ENCODE measurements at regions not wholly inside any gene's neighbourhood (a gene's known extent, or its start where the extent isn't known, plus 50 kb on each side); places are given as distances from the start of the nearest gene placed in this dataset.
A peak's percentile ranks its signal among the peaks of the same experiment; 100 is the strongest.
"Not testable (repeated sequence)": the region's sequence is repeated elsewhere in the genome, so short reads cannot be mapped to it uniquely, and the experiment has no call there.

DNA sequence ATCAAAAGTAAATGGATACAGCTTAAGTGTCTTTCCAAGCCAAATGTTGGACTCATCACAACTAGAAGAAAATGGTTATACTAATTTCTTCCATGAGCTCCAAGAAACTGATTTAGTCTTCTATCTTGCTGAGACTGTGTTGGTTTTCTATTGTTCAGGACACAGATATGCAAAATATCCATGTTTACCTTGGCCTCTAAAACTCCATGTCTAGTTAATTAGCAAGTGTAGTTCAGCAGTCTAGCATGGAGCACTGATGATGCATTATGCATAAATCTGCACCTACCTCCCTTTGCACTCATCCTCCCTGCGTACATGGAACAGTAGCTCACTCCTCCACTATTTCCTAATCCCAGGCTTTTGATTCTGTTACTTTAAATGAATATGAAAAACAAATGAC is 731.4 kb upstream of the CHAC2 start:
- no peak overlapping the region for H3K4me3 ChIP-seq (ENCODE audit: control insufficient read depth, low read depth, low read length)
- DNase-seq (ENCODE audit: low read depth), result peak; percentile 53
- TF ChIP-seq, protein P1, sequence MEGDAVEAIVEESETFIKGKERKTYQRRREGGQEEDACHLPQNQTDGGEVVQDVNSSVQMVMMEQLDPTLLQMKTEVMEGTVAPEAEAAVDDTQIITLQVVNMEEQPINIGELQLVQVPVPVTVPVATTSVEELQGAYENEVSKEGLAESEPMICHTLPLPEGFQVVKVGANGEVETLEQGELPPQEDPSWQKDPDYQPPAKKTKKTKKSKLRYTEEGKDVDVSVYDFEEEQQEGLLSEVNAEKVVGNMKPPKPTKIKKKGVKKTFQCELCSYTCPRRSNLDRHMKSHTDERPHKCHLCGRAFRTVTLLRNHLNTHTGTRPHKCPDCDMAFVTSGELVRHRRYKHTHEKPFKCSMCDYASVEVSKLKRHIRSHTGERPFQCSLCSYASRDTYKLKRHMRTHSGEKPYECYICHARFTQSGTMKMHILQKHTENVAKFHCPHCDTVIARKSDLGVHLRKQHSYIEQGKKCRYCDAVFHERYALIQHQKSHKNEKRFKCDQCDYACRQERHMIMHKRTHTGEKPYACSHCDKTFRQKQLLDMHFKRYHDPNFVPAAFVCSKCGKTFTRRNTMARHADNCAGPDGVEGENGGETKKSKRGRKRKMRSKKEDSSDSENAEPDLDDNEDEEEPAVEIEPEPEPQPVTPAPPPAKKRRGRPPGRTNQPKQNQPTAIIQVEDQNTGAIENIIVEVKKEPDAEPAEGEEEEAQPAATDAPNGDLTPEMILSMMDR (conservative IDR thresholded peaks at IDR 0.05; ENCODE audit: control insufficient read depth, insufficient read depth, low read depth, low read length), result no peak

DNA sequence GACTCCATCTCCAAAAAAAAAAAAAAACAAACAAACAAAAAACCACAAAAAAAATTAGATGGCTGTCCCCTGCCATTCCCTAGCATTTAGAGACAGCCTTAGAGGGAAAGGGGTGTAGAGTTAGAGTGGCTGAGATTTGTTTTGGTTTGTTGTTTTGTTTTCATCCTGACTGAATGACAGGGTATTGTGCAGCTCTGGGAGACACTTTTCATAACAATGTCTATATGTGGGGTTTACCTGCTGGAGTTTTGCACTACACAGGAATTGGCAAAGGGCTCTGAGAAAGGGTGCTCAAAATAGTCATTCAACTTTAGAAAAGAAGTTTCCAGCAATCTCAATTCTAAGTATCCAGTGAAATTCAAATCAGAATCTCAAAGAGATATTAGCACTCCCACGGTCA is 732.5 kb upstream of the CHAC2 start:
- no peak overlapping the region for H3K4me3 ChIP-seq (ENCODE audit: control insufficient read depth, low read depth, low read length)
- DNase-seq (ENCODE audit: low read depth), result no peak
- TF ChIP-seq, protein P1 (conservative IDR thresholded peaks at IDR 0.05; ENCODE audit: control insufficient read depth, insufficient read depth, low read depth, low read length), result no peak

DNA sequence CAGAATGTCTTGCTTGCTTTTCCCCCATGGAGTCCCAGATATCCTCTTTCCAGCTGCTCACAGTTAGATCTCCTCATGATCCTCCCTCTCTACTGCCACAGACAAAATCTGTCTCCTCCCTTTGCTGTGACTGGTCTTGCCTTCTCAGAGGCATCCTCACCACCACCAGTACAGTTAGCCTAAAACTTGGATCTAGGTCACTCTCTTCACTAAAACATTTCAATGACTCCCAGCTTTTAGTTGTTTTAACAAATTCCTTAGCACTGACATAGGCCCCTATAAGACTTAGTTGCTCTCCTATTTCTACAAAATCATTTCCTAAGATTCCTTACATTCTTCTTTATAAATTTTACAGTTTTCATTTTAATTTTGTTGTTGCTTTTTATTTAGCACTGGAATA is 734.2 kb upstream of the CHAC2 start:
- peak; percentile 21 for DNase-seq (ENCODE audit: low read depth)
- TF ChIP-seq, protein P1 (conservative IDR thresholded peaks at IDR 0.05; ENCODE audit: control insufficient read depth, insufficient read depth, low read depth, low read length), result no peak
- H3K4me3 ChIP-seq (ENCODE audit: control insufficient read depth, low read depth, low read length), result no peak overlapping the region

DNA sequence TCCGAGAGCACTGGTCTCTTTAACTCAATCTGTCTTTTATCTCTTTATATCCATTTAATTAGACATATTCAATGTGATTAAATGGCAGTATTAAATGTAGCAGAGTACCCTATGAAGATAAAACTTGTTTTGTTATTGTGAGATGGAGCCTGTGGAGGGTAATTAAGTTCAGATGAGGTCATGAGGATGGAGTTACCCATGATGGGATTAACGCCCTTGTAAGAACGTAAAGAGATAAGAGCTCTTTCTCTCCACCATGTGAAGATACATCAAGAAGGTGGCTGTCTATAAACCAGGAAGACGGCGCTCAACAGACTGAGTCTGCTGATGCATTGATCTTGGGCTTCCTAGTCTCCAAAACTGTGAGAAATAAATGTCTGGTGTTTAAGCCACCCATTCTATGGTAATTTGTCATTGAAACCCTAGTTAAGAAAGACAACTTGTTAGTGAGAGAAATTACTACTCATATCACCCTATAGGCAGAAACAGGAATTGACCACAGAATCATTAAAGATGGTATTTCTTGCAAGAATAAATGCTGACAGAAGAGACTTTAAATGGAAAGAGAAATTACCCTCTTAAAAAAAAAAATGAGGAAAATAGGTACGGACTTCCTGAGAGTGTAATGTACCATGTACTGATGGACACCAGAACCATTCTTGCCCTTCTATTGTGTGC is 738.7 kb upstream of the CHAC2 start:
- no peak for DNase-seq (ENCODE audit: low read depth)
- TF ChIP-seq, protein P1 (conservative IDR thresholded peaks at IDR 0.05; ENCODE audit: control insufficient read depth, insufficient read depth, low read depth, low read length), result no peak
- H3K4me3 ChIP-seq (ENCODE audit: control insufficient read depth, low read depth, low read length), result no peak overlapping the region

DNA sequence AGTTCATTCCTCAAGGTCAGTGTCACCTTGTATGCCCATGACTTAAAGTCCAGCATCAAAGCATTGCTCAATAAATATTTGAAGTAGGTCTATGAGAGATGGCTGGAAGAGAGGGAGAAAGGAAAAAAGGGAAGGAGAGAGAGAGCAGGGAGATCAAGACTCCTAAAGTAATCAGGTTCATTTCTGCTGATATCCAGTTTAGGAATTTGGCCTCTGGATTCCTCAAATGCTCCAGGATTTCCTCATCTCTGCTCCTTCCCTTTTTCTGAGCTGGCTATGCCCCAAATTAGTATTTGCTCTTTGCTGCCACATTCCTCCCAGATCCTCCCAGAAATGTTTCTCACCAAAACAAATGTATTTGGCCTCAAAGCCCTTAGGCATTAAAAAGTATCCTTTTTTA is 739.4 kb upstream of the CHAC2 start:
- TF ChIP-seq, protein P1 (conservative IDR thresholded peaks at IDR 0.05; ENCODE audit: control insufficient read depth, insufficient read depth, low read depth, low read length), result no peak
- no peak overlapping the region for H3K4me3 ChIP-seq (ENCODE audit: control insufficient read depth, low read depth, low read length)
- peak; percentile 10 for DNase-seq (ENCODE audit: low read depth)

DNA sequence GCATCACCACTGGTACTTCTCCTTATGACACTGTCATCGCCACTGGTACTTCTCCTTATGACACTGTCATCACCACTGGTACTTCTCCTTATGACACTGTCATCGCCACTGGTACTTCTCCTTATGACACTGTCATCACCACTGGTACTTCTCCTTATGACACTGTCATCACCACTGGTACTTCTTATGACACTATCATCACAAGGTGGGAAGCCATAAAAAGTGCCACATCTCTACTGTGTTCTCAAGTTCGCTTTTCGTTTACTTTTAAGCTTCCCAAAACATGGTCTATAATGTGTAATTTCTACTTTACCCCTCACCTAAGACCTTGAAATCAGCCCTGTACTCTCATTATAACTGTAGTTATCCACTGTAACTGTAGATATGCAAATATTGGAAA is 745.4 kb upstream of the CHAC2 start:
- not testable (repeated sequence) for H3K4me3 ChIP-seq (ENCODE audit: control insufficient read depth, low read depth, low read length); DNase-seq (ENCODE audit: low read depth)

DNA sequence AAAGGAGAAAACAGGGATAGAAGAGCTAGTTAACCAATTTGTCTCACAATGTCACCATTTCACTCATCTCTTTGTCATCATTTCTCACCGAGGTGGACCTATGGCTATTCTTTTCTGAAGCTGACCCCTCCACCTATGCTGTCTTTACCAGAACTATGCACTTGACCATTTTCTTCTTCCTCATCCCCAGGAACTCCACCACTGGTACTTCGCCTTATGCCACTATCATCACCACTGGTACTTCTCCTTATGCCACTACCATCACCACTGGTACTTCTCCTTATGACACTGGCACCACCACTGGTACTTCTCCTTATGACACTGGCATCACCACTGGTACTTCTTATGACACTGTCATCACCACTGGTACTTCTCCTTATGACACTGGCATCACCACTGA is 745.8 kb upstream of the CHAC2 start:
- H3K4me3 ChIP-seq (ENCODE audit: control insufficient read depth, low read depth, low read length), result no peak overlapping the region
- TF ChIP-seq, protein P1 (conservative IDR thresholded peaks at IDR 0.05; ENCODE audit: control insufficient read depth, insufficient read depth, low read depth, low read length), result no peak
- no peak for DNase-seq (ENCODE audit: low read depth)
